Activated CD8-positive, alpha-beta memory T cell treated with anti-CD3 and anti-CD28 coated beads, Interleukin-2, amount 50 U/mL, for 1 hour (primary cell): ENCODE measurements at regions not wholly inside any gene's neighbourhood (a gene's known extent, or its start where the extent isn't known, plus 50 kb on each side); places are given as distances from the start of the nearest gene placed in this dataset.

Source experiments
- DNase-seq: peaks from one replicate; pipeline ENCODE4 v3.0.0-alpha.2; 2020; ENCODE audit errors: extremely low read depth

GRCh38 chr18:2312440-2312839, 258.9 kb downstream of the METTL4 start:
- DNase-seq: no peak

- DNase-seq: no peak
These were observed 258.0 kb downstream of the METTL4 start for GRCh38 chr18:2313332-2313731.

GRCh38 chr18:2316082-2316750, 255.1 kb downstream of the METTL4 start:
- DNase-seq: no peak

- DNase-seq: no peak
These were observed 254.3 kb downstream of the METTL4 start for GRCh38 chr18:2316751-2317696.

GRCh38 chr18:2324459-2324858, 246.8 kb downstream of the METTL4 start:
- DNase-seq: no peak

- no peak for DNase-seq
These were observed 245.9 kb downstream of the METTL4 start for GRCh38 chr18:2325308-2325849.

GRCh38 chr18:2325933-2326332, 245.4 kb downstream of the METTL4 start:
- no peak for DNase-seq

- DNase-seq: no peak
These were observed 244.3 kb downstream of the METTL4 start for GRCh38 chr18:2326999-2327398.

GRCh38 chr18:2330764-2331163, 240.5 kb downstream of the METTL4 start:
- DNase-seq: no peak

- DNase-seq: no peak
These were observed 239.8 kb downstream of the METTL4 start for GRCh38 chr18:2331491-2331890.

- no peak for DNase-seq
These were observed 234.5 kb downstream of the METTL4 start for GRCh38 chr18:2336690-2337392.

GRCh38 chr18:2337552-2338141, 233.7 kb downstream of the METTL4 start:
- DNase-seq: peak; percentile 1

GRCh38 chr18:2338601-2339000, 232.7 kb downstream of the METTL4 start:
- DNase-seq: no peak

GRCh38 chr18:2340335-2340734, 231.0 kb downstream of the METTL4 start:
- DNase-seq: no peak

GRCh38 chr18:2348003-2348402, 223.3 kb downstream of the METTL4 start:
- DNase-seq: no peak

- no peak for DNase-seq
These were observed 220.0 kb downstream of the METTL4 start for GRCh38 chr18:2351126-2351850.

- no peak for DNase-seq
These were observed 217.0 kb downstream of the METTL4 start for GRCh38 chr18:2354292-2354691.

GRCh38 chr18:2356906-2357305, 214.4 kb downstream of the METTL4 start:
- DNase-seq: no peak

- DNase-seq: no peak
These were observed 210.4 kb downstream of the METTL4 start for GRCh38 chr18:2360861-2361260.

GRCh38 chr18:2368102-2368501, 203.2 kb downstream of the METTL4 start:
- no peak for DNase-seq

- DNase-seq: no peak
These were observed 194.6 kb downstream of the METTL4 start for GRCh38 chr18:2376707-2377106.
